AG10803 (cell line): ENCODE measurements at regions not wholly inside any gene's neighbourhood (a gene's known extent, or its start where the extent isn't known, plus 50 kb on each side); places are given as distances from the start of the nearest gene placed in this dataset.

Experiments used
- DNase-seq: peaks from one replicate; pipeline ENCODE4 v3.0.0; 2010; ENCODE audit warnings: low read depth
- H3K4me3 ChIP-seq: 2 replicates; pipeline ENCODE4 v1.5.1; 2011; ENCODE audit warnings: mild to moderate bottlenecking, low read length, control low read depth
- CTCF ChIP-seq: conservative IDR thresholded peaks from 2 replicates; pipeline ENCODE4 v1.5.1; 2011; ENCODE audit warnings: mild to moderate bottlenecking, low read length, control low read depth, inconsistent platforms

- TF ChIP-seq CTCF, result no peak
- no peak overlapping the region for H3K4me3 ChIP-seq
- DNase-seq, result no peak
Observed at GRCh38 chr2:64383881-64384280, 70.1 kb upstream of the LGALSL start.

GRCh38 chr2:64386676-64387075, 67.3 kb upstream of the LGALSL start:
- DNase-seq, result no peak
- H3K4me3 ChIP-seq, result no peak overlapping the region
- no peak for TF ChIP-seq CTCF

GRCh38 chr2:64390586-64390985, 63.4 kb upstream of the LGALSL start:
- DNase-seq, result no peak
- H3K4me3 ChIP-seq, result no peak overlapping the region
- no peak for TF ChIP-seq CTCF

- DNase-seq, result no peak
- no peak overlapping the region for H3K4me3 ChIP-seq
- no peak for TF ChIP-seq CTCF
Observed at GRCh38 chr2:64391424-64391823, 62.5 kb upstream of the LGALSL start.

GRCh38 chr2:64391940-64392339, 62.0 kb upstream of the LGALSL start:
- no peak for TF ChIP-seq CTCF
- H3K4me3 ChIP-seq, result no peak overlapping the region
- no peak for DNase-seq

GRCh38 chr2:64392529-64392928, 61.4 kb upstream of the LGALSL start:
- no peak overlapping the region for H3K4me3 ChIP-seq
- TF ChIP-seq CTCF, result no peak
- no peak for DNase-seq

- TF ChIP-seq CTCF, result no peak
- no peak overlapping the region for H3K4me3 ChIP-seq
Observed at GRCh38 chr2:64393383-64394010, 60.5 kb upstream of the LGALSL start.

More at GRCh38 chr2:64393383-64394010, 60.5 kb upstream of the LGALSL start:
- no peak for DNase-seq
